Keratinocyte (primary cell): ENCODE measurements at regions not wholly inside any gene's neighbourhood (a gene's known extent, or its start where the extent isn't known, plus 50 kb on each side); places are given as distances from the start of the nearest gene placed in this dataset.

Experiments
- DNase-seq: peaks from one replicate; pipeline ENCODE4 v3.0.0-alpha.2; 2011; ENCODE audit warnings: low read depth, missing footprints, low spot score
- FAIRE-seq: peaks from 2 replicates; lab custom pipeline; 2011; peaks lifted over from hg19 to GRCh38; lab: Jason Lieb, UNC
- H2AFZ ChIP-seq: 2 replicates; pipeline ENCODE4 v1.6.0; 2012; ENCODE audit warnings: low read length, control low read depth, inconsistent platforms; ENCODE audit not compliant: control insufficient read depth
- H3K27ac ChIP-seq: 2 replicates; pipeline ENCODE4 v1.5.1; 2011; ENCODE audit warnings: low read length; ENCODE audit not compliant: control insufficient read depth, insufficient read depth
- H3K27me3 ChIP-seq: 3 replicates; pipeline ENCODE4 v1.6.0; 2011; ENCODE audit warnings: low read length; ENCODE audit not compliant: control insufficient read depth, insufficient read depth; ENCODE audit errors: extremely low read depth
- H3K36me3 ChIP-seq, 2 experiments: 2 replicates in 1 of 2; 3 replicates in 1 of 2; pipeline ENCODE4 v1.5.1; 2011; ENCODE audit warnings: low read length in 2 of 2, mild to moderate bottlenecking in 1 of 2; ENCODE audit not compliant: control insufficient read depth in 2 of 2, insufficient read depth in 2 of 2; ENCODE audit errors: extremely low read depth in 1 of 2
- H3K4me1 ChIP-seq: 3 replicates; pipeline ENCODE4 v1.5.1; 2011; ENCODE audit warnings: low read length; ENCODE audit not compliant: control insufficient read depth, insufficient read depth; ENCODE audit errors: extremely low read depth
- H3K4me2 ChIP-seq: 3 replicates; pipeline ENCODE4 v1.6.0; 2011; ENCODE audit warnings: low read depth, low read length; ENCODE audit not compliant: control insufficient read depth, insufficient read depth; ENCODE audit errors: extremely low read depth
- H3K4me3 ChIP-seq, 3 experiments: fragments of 200-600 bp in 1 of 3; sonication (generic) in 1 of 3; 2 replicates in 2 of 3; 3 replicates in 1 of 3; pipeline ENCODE4 v1.5.1; 2011 to 2016; ENCODE audit warnings: low read length in 3 of 3, mild to moderate bottlenecking in 3 of 3, control low read depth in 2 of 3, inconsistent platforms in 1 of 3, low read depth in 1 of 3, mixed read lengths in 1 of 3, mixed run types in 1 of 3, moderate library complexity in 1 of 3; ENCODE audit not compliant: control insufficient read depth in 2 of 3, insufficient read depth in 2 of 3; ENCODE audit errors: extremely low read depth in 1 of 3
- H3K79me2 ChIP-seq: 2 replicates; pipeline ENCODE4 v1.6.0; 2012; ENCODE audit warnings: low read length; ENCODE audit not compliant: control insufficient read depth, insufficient read depth
- H3K9ac ChIP-seq: 3 replicates; pipeline ENCODE4 v1.6.0; 2011; ENCODE audit warnings: low read length; ENCODE audit not compliant: control insufficient read depth, insufficient read depth; ENCODE audit errors: extremely low read depth
- H3K9me1 ChIP-seq: 3 replicates; pipeline ENCODE4 v1.6.0; 2011; ENCODE audit warnings: low read length; ENCODE audit not compliant: control insufficient read depth, insufficient read depth; ENCODE audit errors: extremely low read depth
- H3K9me3 ChIP-seq: 2 replicates; pipeline ENCODE4 v1.5.1; 2012; ENCODE audit warnings: low read depth, low read length; ENCODE audit not compliant: control insufficient read depth
- H4K20me1 ChIP-seq: 3 replicates; pipeline ENCODE4 v1.6.0; 2011; ENCODE audit warnings: low read length; ENCODE audit not compliant: control insufficient read depth, insufficient read depth; ENCODE audit errors: extremely low read depth
- EZH2 ChIP-seq: IDR thresholded peaks from one replicate; pipeline ENCODE4 v1.6.1; 2012; ENCODE audit warnings: inconsistent platforms, mild to moderate bottlenecking, low read length, moderate library complexity
- dilution Hi-C: fragments of 300-500 bp; cut with MboI; formaldehyde crosslinking; loops from one replicate; pipeline ENCODE4 v1.7.0; 2020; ENCODE audit warnings: low sequenced_read_pairs; ENCODE audit not compliant: extremely low pct_ligation_motif_present
- TF ChIP-seq, protein P1 (sequence below), 3 experiments: IDR thresholded peaks in 1 of 3; conservative IDR thresholded peaks in 1 of 3; optimal IDR thresholded peaks in 1 of 3; 2 replicates in 2 of 3; 3 replicates in 1 of 3; pipeline versions ENCODE3 to v1.5.1; 2011; ENCODE audit warnings: low read length in 3 of 3, mild to moderate bottlenecking in 3 of 3, moderate library complexity in 2 of 3, control low read depth in 1 of 3, inconsistent platforms in 1 of 3; ENCODE audit not compliant: insufficient read depth in 2 of 3; ENCODE audit errors: extremely low read depth in 1 of 3

GRCh38 chr21:34000375-34000774 is 73.0 kb upstream of the MRPS6 start:
- Histone ChIP-seq H3K36me3 (no peaks in the 10 kb centered on the region), H3K9me1 (no peaks in the 10 kb centered on the region), H4K20me1 (no peaks in the 10 kb centered on the region), H3K27me3 (no peaks in the 10 kb centered on the region), H3K9me3 (peaks cover 2% of the 10 kb centered on the region), H3K4me2 (no peak overlapping the region), H3K9ac (no peak overlapping the region), H3K27ac (no peak overlapping the region), H3K79me2 (no peaks in the 10 kb centered on the region), H3K4me3 (no peak overlapping the region), H3K4me1 (no peaks in the 10 kb centered on the region), H2AFZ (no peak overlapping the region)
- TF ChIP-seq, protein P1, sequence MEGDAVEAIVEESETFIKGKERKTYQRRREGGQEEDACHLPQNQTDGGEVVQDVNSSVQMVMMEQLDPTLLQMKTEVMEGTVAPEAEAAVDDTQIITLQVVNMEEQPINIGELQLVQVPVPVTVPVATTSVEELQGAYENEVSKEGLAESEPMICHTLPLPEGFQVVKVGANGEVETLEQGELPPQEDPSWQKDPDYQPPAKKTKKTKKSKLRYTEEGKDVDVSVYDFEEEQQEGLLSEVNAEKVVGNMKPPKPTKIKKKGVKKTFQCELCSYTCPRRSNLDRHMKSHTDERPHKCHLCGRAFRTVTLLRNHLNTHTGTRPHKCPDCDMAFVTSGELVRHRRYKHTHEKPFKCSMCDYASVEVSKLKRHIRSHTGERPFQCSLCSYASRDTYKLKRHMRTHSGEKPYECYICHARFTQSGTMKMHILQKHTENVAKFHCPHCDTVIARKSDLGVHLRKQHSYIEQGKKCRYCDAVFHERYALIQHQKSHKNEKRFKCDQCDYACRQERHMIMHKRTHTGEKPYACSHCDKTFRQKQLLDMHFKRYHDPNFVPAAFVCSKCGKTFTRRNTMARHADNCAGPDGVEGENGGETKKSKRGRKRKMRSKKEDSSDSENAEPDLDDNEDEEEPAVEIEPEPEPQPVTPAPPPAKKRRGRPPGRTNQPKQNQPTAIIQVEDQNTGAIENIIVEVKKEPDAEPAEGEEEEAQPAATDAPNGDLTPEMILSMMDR (optimal IDR thresholded peaks at IDR 0.05 in 1 of 3, IDR thresholded peaks at IDR 0.05 in 1 of 3, conservative IDR thresholded peaks at IDR 0.05 in 1 of 3; ENCODE audit: extremely low read depth in 1 of 3, insufficient read depth in 2 of 3, low read length in 3 of 3): no peak
- no peak for TF ChIP-seq EZH2
- no peak for DNase-seq
- no peak for FAIRE-seq
- dilution Hi-C loops: no loop called here

DNA sequence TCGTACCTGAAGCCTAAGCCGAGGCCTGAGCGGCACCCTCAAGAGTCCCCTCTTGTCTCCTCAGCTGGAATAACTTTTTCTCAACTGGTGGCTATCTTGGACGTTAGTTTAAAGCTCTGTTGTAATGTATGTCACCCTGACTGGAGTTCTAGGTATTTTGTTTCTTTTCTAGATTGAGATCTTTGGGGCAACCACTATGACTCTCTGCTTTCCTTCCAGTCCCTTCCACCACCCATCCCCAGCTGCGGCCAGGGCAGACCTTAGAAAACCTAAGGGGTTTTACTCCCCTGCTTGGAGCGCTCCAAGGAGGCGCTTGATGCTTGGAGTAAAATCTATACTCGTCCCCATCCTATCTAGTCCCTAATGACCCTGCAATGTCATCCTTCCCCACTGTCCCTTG is 74.6 kb upstream of the MRPS6 start:
- Histone ChIP-seq H3K27me3 (no peaks in the 10 kb centered on the region), H4K20me1 (no peaks in the 10 kb centered on the region), H2AFZ (no peak overlapping the region), H3K79me2 (no peaks in the 10 kb centered on the region), H3K9me3 (no peaks in the 10 kb centered on the region), H3K4me3 (no peak overlapping the region), H3K27ac (no peak overlapping the region), H3K9me1 (no peaks in the 10 kb centered on the region), H3K4me2 (no peak overlapping the region), H3K9ac (no peak overlapping the region), H3K4me1 (no peaks in the 10 kb centered on the region), H3K36me3 (no peaks in the 10 kb centered on the region)
- dilution Hi-C loops: no loop called here
- FAIRE-seq: no peak
- no peak for DNase-seq
- no peak for TF ChIP-seq EZH2
- TF ChIP-seq, protein P1 (optimal IDR thresholded peaks at IDR 0.05 in 1 of 3, IDR thresholded peaks at IDR 0.05 in 1 of 3, conservative IDR thresholded peaks at IDR 0.05 in 1 of 3; ENCODE audit: extremely low read depth in 1 of 3, insufficient read depth in 2 of 3, low read length in 3 of 3): no peak
